ENCODE measurements at regions not wholly inside any gene's neighbourhood (a gene's known extent, or its start where the extent isn't known, plus 50 kb on each side); places are given as distances from the start of the nearest gene placed in this dataset.

DNA sequence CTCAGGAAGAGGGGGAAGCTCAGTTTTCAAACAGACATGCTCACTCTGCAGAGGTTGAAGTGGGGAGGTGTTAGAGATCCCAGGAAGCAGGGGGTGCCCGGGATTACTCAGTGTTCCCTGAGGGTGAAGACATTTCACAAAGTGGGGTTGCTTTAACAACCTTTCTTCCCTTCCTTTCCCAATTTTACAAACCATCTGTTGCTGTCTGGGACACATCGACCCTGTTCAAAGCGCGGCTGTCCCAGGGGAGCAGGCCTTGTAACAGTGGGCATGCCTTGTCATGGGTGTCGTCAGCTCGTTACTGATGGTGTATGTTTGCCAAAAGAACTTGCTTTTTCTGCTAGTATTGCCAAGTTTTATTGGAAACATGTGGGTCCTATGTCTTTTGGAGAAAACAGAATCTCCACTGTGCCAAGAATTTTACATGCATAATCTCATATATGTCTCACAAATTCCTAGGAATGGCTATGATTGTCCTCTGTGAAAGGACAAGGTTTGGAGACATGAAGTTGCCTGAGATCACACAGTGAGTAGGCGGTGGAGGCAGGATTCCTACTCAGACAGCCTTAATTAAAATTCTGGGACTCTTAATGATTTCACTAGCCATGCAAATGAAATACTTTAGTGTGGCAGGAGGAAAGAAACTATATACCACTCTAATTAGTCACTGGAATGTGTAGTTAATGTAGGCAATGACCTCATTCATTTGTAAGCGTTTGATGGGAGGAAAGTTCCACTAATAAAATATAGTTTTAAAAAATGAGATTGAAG is 198.9 kb downstream of the NXNL2 start:
- DNase-seq (ENCODE audit: low read depth in 1 of 2, low spot score in 1 of 2): no peak

DNA sequence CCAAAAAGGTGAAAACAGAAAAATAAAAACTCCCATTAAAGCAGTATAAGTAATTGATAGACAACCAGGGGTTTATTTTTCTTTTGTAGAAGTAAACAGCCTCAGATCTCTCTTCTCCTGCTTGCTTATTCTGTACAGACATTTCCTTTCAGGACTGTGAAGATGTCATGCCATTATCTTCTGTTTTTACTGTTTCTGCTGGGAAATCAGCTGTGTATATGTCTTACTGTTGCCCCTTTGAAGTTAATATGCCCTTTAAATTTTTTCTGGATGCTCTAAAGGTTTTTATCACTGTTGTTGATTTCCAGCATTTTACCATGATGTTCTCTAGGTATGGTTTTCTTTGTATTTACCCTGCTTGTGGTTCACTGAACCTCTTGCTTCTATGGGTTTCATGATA is 199.5 kb downstream of the NXNL2 start:
- DNase-seq (ENCODE audit: low read depth in 1 of 2, low spot score in 1 of 2): no peak

DNA sequence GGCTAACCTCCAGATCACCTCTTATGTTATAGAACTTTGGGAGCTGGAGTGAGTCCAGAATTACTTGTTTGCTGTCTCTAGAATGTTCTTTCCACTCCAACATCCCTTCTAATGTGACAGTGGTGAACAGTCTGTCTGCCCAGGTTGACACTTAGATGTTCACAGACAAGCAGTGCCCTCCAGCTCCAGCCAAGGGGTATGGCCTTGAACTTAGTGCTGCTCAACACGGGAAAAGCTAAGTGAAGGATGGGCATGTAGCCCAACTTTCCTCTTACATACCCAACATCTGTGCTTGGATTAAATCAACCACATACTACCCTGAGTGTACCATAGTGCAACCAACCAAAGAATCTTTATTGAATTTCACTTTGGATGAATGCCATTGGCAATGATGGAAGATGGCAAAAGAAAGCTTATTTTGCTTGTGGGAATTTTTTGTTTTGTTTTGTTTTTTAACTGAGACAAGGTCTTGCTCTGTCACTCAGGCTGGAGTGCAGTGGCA is 201.2 kb downstream of the NXNL2 start:
- DNase-seq (ENCODE audit: low read depth in 1 of 2, low spot score in 1 of 2): no peak

GRCh38 chr9:88737031-88737430 is 202.1 kb downstream of the NXNL2 start:
- DNase-seq (ENCODE audit: low read depth in 1 of 2, low spot score in 1 of 2): no peak

- DNase-seq (ENCODE audit: low read depth in 1 of 2, low spot score in 1 of 2): no peak
Measured at GRCh38 chr9:88737876-88738275, 202.9 kb downstream of the NXNL2 start.

- no peak for DNase-seq (ENCODE audit: low read depth in 1 of 2, low spot score in 1 of 2)
Measured at GRCh38 chr9:88738709-88739108, 203.7 kb downstream of the NXNL2 start.

GRCh38 chr9:88739373-88739772 is 204.4 kb downstream of the NXNL2 start:
- DNase-seq (ENCODE audit: low read depth in 1 of 2, low spot score in 1 of 2): no peak

- no peak for DNase-seq (ENCODE audit: low read depth in 1 of 2, low spot score in 1 of 2)
Measured at GRCh38 chr9:88740844-88741243, 205.9 kb downstream of the NXNL2 start.

DNA sequence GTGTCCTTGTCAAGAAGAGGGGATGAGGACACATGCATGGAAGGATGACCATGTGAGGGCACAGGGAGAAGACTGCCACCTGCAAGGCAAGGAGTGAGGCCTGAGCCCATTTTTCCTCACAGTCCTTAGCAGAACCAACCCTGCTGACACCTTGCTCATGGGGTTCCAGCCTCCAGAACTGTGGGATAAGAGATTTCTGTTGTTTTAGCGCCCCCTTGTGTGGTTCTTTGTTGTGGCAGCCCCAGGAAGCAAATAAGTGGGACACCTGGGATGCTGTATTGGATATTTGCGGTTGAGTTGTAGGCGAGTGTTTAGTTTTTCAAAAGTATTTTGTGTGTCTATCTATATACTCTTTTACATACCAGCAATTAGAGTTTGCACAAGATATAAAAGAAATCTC is 206.4 kb downstream of the NXNL2 start:
- no peak for DNase-seq (ENCODE audit: low read depth in 1 of 2, low spot score in 1 of 2)

DNA sequence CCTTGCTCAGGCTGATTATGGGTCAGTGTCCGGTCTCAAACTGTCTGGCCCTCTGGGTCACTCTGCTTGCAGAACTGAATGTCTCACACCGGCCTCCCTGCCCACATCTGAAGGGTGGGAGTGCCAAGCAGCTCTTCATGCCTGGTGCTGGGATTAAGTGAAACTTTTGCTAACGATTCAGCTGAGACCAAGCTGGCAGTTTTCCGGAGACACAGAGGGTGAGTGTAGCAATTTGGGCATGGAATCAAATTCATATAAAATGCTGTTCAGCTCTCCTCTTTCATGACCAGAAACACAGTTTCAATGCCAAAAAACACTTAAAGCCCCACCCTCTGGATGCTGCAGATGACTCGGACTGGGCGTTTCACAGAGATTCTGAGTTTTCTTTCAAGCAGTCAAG is 207.5 kb downstream of the NXNL2 start:
- DNase-seq (ENCODE audit: low read depth in 1 of 2, low spot score in 1 of 2): no peak

GRCh38 chr9:88742905-88743304 is 207.9 kb downstream of the NXNL2 start:
- DNase-seq (ENCODE audit: low read depth in 1 of 2, low spot score in 1 of 2): no peak

GRCh38 chr9:88745276-88746001 is 210.5 kb downstream of the NXNL2 start:
- DNase-seq (ENCODE audit: low read depth in 1 of 2, low spot score in 1 of 2): no peak

DNA sequence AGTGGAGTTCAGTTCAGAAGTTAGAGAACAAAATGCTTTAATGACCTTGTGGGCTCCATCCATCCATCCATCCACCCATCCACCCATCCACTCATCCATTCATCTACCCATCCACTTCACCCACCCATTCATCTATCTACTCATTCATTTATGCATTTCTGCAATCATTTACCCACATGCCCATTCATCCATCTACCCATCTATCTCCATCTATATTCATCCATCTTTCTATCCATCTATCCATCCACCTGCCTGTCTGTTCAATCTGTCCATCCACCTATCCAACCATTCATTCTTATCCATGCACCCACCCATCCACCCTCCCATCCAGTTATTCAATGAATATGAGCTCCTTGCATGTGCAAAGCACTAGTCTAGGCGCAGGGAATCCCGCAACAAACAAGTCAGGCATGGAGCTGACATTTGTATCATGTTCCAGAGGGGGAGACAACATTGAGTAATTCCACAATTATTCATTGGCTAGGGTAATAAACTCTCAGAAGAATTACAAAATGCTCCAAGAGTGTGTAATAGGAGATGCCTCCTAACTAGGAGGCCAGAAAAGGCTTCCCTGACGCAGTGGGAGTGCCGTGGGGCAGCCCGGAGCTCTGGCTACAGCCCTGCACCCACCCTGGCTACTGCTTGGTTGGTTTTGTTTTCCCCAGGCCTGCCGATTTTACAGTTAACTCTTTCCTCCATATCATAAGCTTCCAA is 211.2 kb downstream of the NXNL2 start:
- no peak for DNase-seq (ENCODE audit: low read depth in 1 of 2, low spot score in 1 of 2)

GRCh38 chr9:88746743-88747398 is 211.9 kb downstream of the NXNL2 start:
- DNase-seq (ENCODE audit: low read depth in 1 of 2, low spot score in 1 of 2): no peak

DNA sequence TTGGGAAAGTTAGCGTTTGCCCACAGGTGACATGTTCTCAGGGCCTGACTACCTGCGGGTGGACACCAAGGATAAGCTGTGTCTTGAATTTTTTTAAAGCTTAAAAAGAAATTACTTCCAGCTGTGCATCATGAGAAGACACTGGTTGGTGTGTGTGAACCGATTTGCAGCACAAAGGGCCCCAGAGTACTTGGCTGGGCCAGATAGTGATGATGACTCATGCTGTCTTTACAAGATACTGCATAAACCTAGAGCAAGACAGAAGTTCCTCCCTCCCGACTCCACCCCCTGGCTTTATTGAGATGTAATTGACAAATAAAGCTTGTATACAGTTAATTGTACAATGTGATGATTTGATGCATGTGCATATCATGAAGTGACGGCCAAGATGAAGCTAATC is 212.8 kb downstream of the NXNL2 start:
- DNase-seq (ENCODE audit: low read depth in 1 of 2, low spot score in 1 of 2): no peak

DNA sequence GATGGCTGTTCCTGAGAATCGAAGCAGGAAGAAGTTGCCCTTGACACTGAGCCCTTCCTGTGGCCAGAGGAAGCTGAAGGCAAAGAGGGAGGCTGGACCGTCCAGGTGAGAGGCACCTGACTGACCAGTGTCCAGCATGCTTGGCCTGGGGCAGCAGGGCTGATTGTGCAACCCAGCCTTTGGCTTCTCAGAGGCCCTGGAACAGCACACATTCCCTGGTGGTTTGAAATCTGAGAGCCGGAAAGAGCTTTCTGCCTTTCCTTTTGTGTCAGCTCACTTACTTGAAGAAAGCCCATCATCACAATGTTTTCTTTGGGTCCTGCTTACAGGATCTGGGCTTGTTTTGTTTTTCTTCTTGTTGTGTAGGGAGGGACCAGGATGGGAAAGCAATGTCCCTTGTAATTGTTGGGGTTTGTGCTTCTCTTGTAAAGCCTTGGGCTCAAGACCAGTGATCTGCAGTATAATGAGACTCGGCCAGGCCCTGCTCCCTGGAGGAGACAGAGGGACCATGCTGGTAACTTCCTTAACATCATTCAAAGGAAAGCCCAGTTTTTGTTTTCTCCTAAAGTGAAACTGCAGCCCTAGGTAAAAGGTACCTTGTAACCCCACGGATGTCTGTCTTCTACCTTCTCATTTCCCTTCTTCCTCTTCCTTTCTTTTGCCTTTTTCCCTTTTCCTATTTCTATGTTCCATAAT is 213.7 kb downstream of the NXNL2 start:
- no peak for DNase-seq (ENCODE audit: low read depth in 1 of 2, low spot score in 1 of 2)

DNA sequence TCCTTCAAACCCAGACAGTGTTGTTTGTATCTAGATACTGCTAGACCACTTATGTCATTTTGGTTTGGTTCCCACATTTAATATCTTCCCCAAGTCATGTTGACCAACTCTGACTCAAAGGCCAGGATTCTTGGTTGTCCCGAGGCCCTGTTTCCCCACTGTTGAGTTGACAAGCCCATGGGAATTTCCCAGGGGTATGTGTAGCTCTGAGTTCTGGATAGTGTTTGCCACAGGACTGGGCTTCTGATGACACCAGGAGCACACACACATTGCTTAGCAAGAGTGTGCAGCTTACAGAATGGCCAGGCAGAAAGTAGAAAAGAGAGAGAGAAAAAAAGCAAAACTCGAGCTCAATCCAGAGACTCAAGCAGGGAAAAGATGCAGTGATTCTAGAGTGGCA is 214.4 kb downstream of the NXNL2 start:
- DNase-seq (ENCODE audit: low read depth in 1 of 2, low spot score in 1 of 2): no peak

DNA sequence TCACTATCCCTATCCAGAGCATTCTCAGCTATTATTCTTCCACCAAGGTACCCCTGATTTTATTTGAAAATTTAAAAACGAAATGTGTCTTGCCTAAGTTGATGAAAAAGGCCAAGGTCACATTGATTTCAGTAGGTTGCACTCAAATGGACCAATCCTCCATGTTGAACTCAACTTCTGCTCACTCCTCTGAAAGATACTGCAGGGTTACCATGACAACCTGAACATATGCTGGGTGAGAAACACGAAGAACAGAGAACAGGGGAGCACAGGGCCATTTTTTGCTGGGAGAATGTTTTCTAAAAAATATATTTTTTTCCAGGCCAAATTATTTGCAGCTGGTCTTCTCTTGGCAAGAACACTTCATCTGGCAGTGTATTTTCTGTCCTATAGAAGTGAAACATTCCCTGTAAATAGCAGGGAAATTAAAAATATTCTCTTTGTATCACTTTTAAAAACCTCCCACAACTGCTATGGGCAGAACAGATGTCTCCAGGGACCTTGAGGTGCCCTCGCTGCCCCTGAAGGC is 215.9 kb downstream of the NXNL2 start:
- DNase-seq (ENCODE audit: low read depth in 1 of 2, low spot score in 1 of 2): no peak

DNA sequence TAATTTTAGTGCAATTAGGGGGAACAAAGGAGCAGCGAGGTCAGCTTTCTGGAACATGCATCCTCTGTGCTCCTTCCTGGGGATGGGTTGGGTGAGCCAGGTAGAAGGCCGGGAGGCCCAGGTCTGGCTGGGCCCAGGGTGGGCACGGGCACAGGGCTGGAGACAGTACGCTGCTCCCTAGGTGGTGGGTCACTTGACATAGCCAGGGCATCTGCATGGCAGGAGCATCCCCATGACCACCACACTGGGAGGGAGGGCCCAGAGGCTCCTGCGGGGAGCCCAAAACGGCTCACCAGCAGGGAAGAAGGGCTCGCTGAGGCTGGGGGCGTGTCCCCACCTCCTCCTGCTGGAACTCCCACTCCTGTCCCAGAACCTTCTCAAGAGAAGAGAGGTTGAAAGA is 216.8 kb downstream of the NXNL2 start:
- DNase-seq (ENCODE audit: low read depth in 1 of 2, low spot score in 1 of 2): no peak

GRCh38 chr9:88753691-88754367 is 218.9 kb downstream of the NXNL2 start:
- no peak for DNase-seq (ENCODE audit: low read depth in 1 of 2, low spot score in 1 of 2)

Data from activated CD4-positive, alpha-beta T cell treated with anti-CD3 and anti-CD28 coated beads, Interleukin-2, amount 50 U/mL, for 24 hours (primary cell).